Hepatocyte (in vitro differentiated cells): ENCODE measurements at regions not wholly inside any gene's neighbourhood (a gene's known extent, or its start where the extent isn't known, plus 50 kb on each side); places are given as distances from the start of the nearest gene placed in this dataset.

Source experiments
- EZH2 ChIP-seq: fragments of 200-600 bp; sonication (generic); IDR thresholded peaks from 2 replicates; pipeline ENCODE4 v1.6.1; 2016; ENCODE audit warnings: antibody characterized with exemption, mild to moderate bottlenecking, borderline replicate concordance
- EZH2phosphoT487 ChIP-seq: fragments of 200-600 bp; sonication (generic); IDR thresholded peaks from one replicate; pipeline ENCODE4 v1.6.1; 2018; ENCODE audit warnings: antibody characterized with exemption, mild to moderate bottlenecking, low read depth, moderate library complexity; ENCODE audit not compliant: unreplicated experiment, severe bottlenecking
- TF ChIP-seq, protein P1 (sequence below): fragments of 200-600 bp; sonication (generic); IDR thresholded peaks from 2 replicates; pipeline ENCODE4 v1.5.1; 2016; ENCODE audit warnings: antibody characterized with exemption, mild to moderate bottlenecking; ENCODE audit not compliant: poor library complexity

- TF ChIP-seq, protein P1, sequence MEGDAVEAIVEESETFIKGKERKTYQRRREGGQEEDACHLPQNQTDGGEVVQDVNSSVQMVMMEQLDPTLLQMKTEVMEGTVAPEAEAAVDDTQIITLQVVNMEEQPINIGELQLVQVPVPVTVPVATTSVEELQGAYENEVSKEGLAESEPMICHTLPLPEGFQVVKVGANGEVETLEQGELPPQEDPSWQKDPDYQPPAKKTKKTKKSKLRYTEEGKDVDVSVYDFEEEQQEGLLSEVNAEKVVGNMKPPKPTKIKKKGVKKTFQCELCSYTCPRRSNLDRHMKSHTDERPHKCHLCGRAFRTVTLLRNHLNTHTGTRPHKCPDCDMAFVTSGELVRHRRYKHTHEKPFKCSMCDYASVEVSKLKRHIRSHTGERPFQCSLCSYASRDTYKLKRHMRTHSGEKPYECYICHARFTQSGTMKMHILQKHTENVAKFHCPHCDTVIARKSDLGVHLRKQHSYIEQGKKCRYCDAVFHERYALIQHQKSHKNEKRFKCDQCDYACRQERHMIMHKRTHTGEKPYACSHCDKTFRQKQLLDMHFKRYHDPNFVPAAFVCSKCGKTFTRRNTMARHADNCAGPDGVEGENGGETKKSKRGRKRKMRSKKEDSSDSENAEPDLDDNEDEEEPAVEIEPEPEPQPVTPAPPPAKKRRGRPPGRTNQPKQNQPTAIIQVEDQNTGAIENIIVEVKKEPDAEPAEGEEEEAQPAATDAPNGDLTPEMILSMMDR = no peak
- TF ChIP-seq EZH2 = no peak
- TF ChIP-seq EZH2phosphoT487 = no peak
Observed at GRCh38 chr7:23967949-23968599, 258.1 kb downstream of the STK31 start.
